NCI-H446 treated with DMSO at 0.1 percent for 48 hours (cell line): ENCODE measurements at regions not wholly inside any gene's neighbourhood (a gene's known extent, or its start where the extent isn't known, plus 50 kb on each side); places are given as distances from the start of the nearest gene placed in this dataset.

Experiments
- DNase-seq: peaks from one replicate; lab custom pipeline; 2025; lab: John Stamatoyannopoulos, UW

- DNase-seq = no peak
Measured at GRCh38 chr9:73558471-73558870, 406.8 kb downstream of the ANXA1 start.

- no peak for DNase-seq
Measured at GRCh38 chr9:73565026-73565425, 413.4 kb downstream of the ANXA1 start.

- no peak for DNase-seq
Measured at GRCh38 chr9:73565833-73566465, 414.3 kb downstream of the ANXA1 start.

- no peak for DNase-seq
Measured at GRCh38 chr9:73566627-73567026, 415.0 kb downstream of the ANXA1 start.

- DNase-seq = peak; percentile 60
Measured at GRCh38 chr9:73573235-73573634, 421.6 kb downstream of the ANXA1 start.

GRCh38 chr9:73575101-73576060, 423.7 kb downstream of the ANXA1 start:
- no peak for DNase-seq

- peak; percentile 71 for DNase-seq
Measured at GRCh38 chr9:73577848-73578247, 426.2 kb downstream of the ANXA1 start.

- DNase-seq = no peak
Measured at GRCh38 chr9:73579823-73580222, 428.2 kb downstream of the ANXA1 start.

- peak; percentile 84 for DNase-seq
Measured at GRCh38 chr9:73583576-73583975, 431.9 kb downstream of the ANXA1 start.

GRCh38 chr9:73595036-73595545, 443.4 kb downstream of the ANXA1 start:
- DNase-seq = no peak

GRCh38 chr9:73596321-73596720, 444.7 kb downstream of the ANXA1 start:
- no peak for DNase-seq

- no peak for DNase-seq
Measured at GRCh38 chr9:73597039-73597438, 445.4 kb downstream of the ANXA1 start.

GRCh38 chr9:73597771-73598170, 446.1 kb downstream of the ANXA1 start:
- peak; percentile 26 for DNase-seq

GRCh38 chr9:73609381-73609780, 457.7 kb downstream of the ANXA1 start:
- DNase-seq = no peak

- no peak for DNase-seq
Measured at GRCh38 chr9:73611032-73611431, 459.4 kb downstream of the ANXA1 start.

GRCh38 chr9:73613092-73613701, 461.5 kb downstream of the ANXA1 start:
- DNase-seq = no peak

GRCh38 chr9:73615557-73615956, 463.9 kb downstream of the ANXA1 start:
- DNase-seq = no peak

- no peak for DNase-seq
Measured at GRCh38 chr9:73617586-73617985, 465.9 kb downstream of the ANXA1 start.

GRCh38 chr9:73640971-73641370, 489.3 kb downstream of the ANXA1 start:
- no peak for DNase-seq

GRCh38 chr9:73643379-73644013, 491.8 kb downstream of the ANXA1 start:
- DNase-seq = no peak

GRCh38 chr9:73647560-73647959, 495.9 kb downstream of the ANXA1 start:
- DNase-seq = no peak

- DNase-seq = no peak
Measured at GRCh38 chr9:73649552-73649951, 497.9 kb downstream of the ANXA1 start.
